ENCODE measurements at regions not wholly inside any gene's neighbourhood (a gene's known extent, or its start where the extent isn't known, plus 50 kb on each side); places are given as distances from the start of the nearest gene placed in this dataset.
"Not testable (repeated sequence)": the region's sequence is repeated elsewhere in the genome, so short reads cannot be mapped to it uniquely, and the experiment has no call there.

DNA sequence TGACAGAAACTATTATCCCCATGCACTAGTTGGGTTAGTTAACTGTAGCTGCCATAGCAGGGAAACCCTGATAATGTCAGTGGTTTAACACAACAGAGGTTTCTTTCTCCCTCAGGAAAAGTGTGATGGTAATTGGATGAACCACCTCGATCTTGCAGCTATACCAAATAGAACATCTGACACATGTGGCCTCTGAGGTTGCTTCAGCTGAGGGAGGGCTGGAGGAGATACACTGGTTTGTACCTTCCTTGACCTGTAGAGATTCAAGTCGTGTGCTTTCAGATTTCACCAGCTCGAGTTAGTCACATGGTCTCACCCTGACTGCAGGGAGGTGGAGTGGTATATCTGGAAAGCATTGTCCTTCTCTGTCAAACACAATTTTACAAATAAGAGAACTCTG, 147.2 kb upstream of the SFRP2 start:
- DNase-seq (ENCODE audit: low read depth) = no peak

DNA sequence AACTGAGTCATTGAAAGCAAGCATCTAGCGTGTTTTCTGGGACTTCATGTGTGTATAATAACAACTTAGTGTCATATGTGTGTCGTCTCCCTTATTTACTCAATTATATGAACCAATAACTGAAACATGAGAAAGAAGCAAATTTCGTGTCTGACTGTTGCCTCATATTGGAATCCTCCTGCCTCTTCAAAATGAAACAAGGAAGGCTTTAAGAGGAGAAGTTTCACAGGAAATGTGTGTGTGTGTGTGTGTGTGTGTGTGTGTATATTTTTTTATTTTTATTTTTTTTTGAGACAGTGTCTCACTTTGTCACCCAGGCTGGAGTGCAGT, 145.8 kb upstream of the SFRP2 start:
- DNase-seq (ENCODE audit: low read depth) = no peak

DNA sequence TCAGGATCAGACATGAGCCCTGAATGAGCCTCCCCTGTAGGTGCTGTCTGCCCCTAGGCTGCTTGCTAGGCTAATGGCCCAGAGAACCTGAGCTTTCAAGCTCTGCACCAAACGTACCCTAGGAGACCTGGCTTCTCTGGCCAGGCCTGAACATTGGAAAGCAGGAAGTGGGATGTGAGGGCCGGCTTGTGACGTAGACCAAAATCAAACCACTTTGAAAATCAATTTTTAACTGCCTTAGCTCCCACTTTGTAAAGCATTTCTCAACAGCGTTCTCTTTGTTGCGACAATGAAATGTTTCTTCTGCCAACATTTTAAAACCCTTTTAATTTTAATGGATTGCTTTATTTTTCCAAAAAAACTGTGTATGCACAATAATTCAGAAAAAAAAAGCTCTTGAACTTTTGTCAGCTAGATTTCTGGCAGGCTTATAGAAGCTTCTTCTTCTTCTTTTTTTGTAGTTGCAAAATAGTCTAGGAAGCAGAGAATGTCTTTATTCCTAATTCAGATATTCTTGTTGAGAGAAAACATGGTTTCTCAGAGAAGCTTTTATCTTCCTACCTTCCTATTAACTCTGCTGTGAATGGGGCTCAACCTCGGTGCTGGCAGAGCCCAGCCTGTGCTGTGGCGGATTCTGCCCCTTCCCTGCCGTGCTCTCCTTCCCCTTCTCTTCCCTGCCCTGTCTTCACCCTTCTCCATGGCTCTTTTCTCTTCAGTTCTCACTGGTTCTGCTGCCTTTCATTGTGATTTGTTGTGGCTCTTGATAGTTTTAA, 145.2 kb upstream of the SFRP2 start:
- no peak for DNase-seq (ENCODE audit: low read depth)

DNA sequence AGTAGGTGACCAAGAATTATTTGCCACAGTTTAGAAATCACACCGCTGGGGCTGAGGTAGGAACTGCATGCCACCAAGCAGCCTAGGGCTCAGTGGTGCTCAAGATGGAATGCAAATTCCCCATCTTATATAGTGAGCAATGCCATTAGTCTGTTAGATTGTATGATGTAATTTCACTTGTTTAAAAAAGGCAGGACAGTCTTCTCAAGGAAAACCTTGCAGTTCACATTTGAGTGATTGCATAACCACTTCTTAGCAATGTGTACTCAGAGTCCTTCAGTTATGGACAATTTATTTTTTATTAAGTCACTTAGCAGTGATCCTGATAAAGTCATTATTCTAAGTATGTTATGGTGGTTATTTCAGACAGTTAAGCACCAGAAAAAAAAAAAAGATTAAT, 142.9 kb upstream of the SFRP2 start:
- DNase-seq (ENCODE audit: low read depth) = peak; percentile 83

DNA sequence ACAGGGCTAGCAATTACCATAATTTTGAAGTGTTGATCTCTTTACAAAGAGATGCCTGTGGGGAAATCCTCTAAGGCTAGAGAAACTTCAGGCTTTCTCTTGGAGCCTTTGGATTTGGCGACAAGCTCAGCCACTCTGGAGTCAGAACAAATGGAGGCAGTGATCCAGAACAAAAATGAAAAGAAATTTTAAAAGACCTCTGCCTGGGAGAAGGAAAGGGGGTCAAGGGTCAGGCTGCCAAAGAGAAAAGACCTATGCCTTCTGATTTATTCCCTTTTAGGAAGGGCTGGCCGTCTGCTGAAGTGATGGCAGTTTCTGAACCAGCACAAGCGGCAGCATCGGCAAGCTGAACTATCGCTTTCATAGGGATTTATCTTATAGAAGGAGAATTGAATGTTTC, 140.8 kb upstream of the SFRP2 start:
- no peak for DNase-seq (ENCODE audit: low read depth)

DNA sequence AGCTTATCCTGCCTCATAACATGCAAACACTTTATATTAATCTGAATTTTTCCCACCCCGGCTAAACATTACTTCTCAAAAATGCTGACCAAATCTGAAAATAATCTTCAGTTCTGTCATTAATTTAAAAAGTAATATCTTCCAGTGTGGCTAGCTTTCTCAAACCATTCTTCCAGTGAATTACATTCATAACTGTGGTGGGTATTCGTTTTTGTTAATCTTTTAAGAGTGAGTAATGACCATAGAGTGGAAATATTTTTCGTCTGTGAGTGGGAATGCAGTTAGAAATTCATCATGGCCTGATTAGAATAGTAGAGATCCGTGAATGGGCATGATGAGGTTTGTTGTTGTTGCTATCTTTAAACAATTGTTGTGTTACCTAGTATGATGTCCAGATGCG, 138.6 kb upstream of the SFRP2 start:
- DNase-seq (ENCODE audit: low read depth) = no peak

DNA sequence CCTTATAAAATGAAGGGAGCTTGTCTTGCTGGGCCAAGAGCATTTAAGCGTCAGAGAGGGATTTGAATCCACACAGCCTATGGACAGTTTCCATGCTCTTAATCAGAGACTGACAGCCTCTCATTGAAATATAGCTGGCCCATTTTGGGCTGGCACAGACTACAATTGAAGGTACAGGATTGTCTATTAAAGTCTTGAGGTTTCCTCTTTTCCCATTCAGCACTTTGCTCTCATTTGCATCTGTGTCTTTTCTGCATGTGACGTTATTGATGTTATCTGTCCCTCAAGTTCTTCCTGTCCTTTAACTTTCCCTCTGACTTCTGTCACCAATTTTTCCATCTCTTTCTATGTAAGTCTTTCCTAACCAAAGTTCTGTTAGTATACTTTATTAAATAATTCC, 133.3 kb upstream of the SFRP2 start:
- DNase-seq (ENCODE audit: low read depth) = no peak

DNA sequence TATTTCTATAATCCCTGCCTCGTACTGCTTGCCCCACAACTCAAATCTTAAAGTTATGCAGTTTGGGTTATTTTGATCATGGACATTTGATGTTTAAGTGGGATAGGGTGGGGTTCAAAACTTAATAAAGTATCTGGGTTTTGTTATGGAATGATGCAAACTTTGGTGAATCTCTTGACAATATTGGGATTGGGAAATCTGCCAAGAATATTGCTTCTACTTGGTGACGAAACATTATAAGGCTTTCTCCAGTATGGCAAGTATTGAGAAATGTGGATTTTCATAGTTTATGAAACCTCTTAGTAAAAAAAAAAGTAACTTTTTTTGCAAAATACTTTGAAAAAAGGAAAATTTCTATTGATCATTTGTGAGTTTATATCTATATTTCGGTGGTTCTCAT, 130.8 kb upstream of the SFRP2 start:
- DNase-seq (ENCODE audit: low read depth) = no peak

DNA sequence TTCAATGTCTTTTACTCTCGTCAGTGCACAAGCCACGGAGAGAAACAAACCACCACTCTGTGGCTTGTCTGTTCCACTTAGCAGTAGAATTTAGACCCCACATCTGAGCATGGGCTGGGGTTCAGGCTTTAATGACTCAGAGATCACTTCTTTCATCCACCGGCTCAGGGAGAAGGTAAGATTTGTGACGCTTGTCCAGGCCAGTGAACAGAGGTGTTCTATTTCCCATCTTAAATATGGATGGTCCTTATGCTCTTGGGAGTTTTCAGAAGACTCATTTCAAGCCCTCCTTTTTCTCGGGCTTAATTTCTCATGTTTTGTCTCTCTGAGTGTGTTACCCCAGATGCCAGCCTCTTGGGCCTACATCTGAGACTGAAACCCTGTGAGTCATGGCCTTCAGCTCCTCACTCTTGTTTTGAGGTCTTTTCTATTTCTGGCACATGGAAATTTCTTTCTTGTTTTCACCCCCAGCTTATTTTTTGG, 127.4 kb upstream of the SFRP2 start:
- no peak for DNase-seq (ENCODE audit: low read depth)

DNA sequence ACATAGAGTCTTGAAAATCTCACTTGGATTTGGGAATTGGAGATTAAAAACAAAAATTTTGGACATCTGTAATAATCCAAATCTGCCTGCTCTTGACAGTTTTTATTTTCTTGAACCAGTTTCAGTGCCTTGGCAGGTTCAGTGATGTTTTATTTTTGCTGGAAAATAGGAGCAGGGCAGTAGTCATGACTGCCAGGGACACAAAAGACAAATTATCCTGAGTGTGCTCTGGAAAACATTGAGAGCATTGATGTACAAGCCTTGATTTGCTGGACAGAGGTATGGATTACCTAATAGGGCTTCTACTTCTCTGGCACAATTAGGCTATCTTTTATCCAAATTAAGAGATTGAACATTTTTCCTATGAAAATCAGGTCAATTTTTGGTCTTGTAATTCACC, 123.4 kb upstream of the SFRP2 start:
- DNase-seq (ENCODE audit: low read depth) = no peak

DNA sequence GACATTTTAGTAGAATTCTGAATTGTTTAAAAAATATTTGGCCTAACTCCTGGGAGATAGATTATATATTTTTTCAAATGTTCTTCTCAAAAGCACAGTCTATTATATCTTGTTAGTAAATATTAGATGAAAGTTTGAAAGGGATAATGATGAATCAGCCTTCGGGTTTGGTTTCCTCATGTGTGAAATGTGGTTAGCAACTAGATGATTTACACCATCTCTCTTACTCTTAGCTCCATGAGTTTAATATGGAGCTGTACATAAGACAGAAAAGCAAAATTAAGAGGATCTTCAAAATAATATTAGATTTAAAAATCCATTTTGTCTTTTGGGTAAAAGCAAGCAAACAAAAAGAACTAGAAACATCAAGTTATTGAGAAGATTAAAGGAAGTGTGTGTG, 120.8 kb upstream of the SFRP2 start:
- DNase-seq (ENCODE audit: low read depth) = no peak

DNA sequence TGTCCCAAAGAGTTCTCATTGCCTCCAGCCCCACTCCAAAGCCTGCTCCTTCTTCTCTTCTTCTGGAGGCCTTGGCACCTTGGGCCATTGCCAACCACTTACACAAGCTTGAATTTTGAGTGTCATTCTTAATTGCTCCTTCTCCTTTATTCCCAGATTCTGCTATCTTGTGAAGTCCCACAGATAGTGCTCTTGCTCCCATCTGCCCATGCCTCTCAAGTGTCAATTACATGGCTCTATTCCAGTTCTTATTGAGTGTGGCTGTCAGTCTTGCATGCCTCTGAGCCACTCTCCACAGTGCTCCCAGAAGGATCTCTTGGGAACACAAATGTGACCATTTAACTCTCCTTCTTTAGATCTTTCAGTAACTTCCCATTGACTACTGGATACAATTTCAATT, 117.3 kb upstream of the SFRP2 start:
- no peak for DNase-seq (ENCODE audit: low read depth)

DNA sequence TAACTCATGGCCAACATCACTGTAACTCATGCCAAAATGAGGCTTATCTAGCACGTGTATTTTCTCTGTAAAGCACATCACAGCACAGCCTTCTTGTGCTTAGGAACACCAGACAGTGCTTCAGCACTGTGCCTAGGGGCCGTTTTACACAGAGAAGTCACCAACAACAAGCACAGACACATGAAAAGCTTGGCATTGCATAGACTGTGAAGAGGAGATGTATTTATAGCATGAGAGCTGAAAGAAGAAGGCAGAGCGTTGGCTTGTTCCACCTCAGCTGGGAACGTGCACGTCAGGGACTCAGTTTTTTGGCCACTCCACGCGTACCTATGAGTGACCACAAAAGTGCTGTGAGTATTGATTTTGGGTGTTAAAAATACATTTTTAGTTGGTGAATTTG, 116.3 kb upstream of the SFRP2 start:
- no peak for DNase-seq (ENCODE audit: low read depth)

DNA sequence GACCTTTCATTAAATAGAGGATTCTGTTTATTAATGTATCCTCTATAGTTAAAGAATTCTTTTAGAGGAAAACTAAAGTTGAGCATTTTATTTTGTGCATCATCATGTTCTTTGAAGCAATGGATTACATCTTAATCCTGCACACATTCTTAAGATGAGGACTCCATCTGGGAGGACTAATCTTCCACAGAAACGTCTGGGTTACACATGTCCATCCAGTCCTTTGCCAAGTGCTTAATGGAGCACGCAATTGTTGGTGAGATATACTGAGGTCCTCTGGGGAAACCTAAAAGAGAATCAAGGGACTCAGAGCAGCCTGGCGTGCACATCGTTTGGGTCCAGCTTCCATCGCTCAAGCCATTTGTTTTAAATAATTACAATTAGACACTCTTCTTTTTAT, 115.1 kb upstream of the SFRP2 start:
- DNase-seq (ENCODE audit: low read depth) = no peak

DNA sequence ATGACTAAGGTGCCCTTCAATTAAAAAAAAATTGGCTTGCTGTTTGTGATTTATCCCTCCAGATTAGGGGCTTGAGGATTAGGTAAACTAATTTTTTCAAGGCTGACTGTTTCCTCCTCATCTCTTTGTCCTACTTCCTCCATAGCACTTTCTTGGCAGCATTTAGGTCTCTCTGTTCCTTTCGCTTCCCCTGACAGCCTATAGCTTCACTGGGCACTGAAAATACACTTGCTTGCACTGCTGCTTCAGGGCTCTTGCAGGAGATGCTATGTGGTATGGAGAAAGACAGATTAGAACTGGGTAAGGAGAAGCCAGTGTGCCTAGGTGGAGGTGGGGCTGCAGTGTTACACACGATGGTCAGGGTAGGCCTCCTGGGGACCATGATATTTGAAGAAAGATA, 112.3 kb upstream of the SFRP2 start:
- no peak for DNase-seq (ENCODE audit: low read depth)

DNA sequence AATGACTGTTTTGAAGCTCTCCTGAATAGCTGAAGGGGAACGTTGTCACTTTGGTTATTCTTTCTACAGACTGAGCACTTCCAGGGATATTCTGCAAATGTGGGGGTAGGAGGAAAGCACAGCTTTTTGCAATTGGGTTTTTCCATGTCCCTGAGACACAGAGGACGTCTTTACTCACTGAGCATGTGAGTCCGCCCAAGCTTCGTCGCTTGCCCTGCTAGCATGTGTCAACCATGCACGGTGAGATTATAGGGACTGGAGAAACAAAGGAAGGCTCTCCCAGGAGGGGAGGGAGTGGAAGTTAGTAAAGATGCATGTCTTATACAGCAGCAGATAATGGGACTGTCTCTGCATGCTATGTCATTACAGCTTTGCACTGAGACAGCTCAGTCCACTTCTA, 111.5 kb upstream of the SFRP2 start:
- DNase-seq (ENCODE audit: low read depth) = no peak

DNA sequence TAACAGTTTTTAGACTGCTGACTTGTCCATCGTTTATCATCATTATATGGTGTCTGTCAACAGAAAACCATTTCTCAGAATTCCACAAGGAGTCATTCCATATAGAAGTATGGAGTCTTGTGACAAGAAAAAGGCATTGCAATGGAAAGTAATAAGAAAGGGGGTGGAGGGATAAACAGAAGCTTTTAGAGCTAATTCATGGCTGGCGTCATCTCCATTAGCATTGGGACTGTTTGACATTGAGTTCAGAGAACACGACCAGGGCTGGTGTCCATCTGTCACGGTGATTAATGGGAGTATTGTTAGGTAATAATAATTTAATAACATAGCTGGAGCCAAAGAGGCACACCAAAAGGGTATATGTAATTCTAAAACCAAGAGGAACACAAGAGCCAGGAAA, 101.9 kb upstream of the SFRP2 start:
- no peak for DNase-seq (ENCODE audit: low read depth)

DNA sequence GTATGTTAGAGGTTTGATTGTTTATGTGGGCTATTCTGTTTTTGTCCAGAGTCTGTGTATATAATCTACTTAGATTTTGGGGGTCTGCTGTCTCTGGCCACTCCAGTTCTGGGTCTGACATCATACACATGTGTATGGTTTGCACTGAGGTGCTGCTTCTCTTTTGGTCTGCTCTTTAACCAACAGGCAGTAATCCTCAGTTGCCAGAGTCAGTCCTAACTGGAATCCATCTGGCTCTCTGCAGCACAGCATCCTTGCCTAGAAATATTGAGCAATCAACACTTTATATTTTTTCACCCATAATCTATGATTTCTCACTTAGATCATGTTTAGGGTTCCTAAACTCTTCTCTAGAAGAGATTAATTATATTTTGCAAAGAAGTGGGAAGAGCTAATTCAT, 98.3 kb upstream of the SFRP2 start:
- no peak for DNase-seq (ENCODE audit: low read depth)

DNA sequence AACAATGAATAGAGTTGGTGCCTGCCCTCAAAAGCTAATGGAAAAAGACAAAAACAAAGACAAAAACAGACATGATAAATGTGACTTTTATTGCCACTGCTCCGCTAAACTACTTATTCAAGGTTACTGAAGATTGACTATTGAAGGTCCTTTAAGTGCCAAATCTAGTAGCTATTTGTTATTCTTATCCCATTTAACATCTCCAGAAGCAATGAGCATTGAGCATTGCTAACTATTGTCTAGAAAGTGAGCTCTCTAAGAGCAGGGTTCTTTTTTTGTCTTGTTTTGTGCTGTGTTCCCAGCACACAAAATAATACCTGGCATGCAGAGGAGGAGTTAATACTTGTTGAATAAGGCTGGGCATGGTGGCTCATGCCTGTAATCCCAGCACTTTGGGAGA, 95.4 kb upstream of the SFRP2 start:
- DNase-seq (ENCODE audit: low read depth) = no peak

DNA sequence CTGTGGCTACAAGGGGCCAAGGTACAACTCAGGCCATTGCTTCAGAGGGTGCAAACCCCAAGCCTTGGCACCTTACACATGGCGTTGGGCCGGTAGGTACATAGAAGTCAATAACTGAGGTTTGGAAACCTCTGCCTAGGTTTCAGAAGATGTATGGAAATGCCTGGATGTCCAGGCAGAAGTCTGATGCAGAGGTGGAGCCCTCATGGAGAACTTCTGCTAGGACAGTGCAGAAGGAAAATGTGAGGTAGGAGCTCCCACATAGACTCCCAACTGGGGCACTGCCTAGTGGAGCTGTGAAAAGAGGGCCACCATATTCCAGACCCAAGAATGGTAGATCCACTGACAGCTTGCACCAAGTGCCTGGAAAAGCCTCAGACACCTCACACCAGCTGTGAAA, 92.1 kb upstream of the SFRP2 start:
- no peak for DNase-seq (ENCODE audit: low read depth)

DNA sequence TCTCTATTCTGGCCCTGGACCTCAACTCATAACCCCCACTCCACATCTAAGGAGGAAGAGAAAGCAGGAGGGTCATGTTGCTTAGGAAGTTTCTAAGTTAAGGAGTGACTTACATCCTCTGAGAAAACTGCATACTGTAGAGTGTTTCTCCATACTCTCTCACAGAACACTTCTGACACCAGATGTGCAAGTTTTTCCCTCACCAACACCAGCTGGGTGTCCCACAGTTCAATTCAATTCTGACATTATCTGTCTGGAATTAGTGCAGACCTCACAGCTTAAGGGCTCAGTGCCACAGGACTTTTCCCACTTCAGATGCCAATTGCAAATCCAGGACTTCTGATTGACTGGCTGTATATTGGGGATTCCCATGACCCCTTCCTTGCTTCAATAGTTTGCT, 89.0 kb upstream of the SFRP2 start:
- DNase-seq (ENCODE audit: low read depth) = no peak

DNA sequence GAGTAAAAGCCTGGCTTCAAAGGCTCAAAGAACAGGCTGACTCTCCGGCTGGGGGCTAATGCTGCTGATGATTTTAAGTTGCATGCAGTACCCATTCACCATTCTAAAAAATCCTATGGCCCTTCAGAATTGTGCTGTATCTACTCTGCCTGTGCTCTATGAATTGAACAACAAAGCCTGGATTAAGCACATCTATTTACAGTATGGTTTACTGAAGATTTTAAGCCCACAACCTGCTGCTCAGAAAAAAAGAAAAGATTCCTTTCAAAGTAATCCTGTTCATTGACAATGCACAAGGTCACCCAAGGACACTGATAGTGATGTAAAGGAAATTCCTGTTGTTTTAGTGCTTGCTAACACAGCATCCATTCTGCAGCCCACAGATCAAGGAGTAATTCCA, 84.9 kb upstream of the SFRP2 start:
- DNase-seq (ENCODE audit: low read depth) = no peak

DNA sequence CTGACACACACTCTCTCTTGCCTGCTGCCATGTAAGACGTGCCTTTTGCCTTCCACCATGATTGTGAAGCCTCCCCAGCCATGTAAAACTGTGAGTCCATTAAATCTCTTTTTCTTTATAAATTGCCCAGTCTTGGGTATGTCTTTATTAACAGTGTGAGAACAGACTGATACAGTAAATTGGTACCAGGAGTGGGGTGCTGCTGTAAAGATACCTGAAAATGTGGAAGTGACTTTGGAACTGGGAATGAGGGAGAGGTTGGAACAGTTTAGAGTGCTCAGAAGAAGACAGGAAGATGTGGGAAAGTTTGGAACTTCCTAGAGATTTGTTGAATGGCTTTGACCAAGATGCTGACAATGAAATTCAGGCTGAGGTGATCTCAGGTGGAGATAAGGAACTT, 77.9 kb upstream of the SFRP2 start:
- not testable (repeated sequence) for DNase-seq (ENCODE audit: low read depth)

DNA sequence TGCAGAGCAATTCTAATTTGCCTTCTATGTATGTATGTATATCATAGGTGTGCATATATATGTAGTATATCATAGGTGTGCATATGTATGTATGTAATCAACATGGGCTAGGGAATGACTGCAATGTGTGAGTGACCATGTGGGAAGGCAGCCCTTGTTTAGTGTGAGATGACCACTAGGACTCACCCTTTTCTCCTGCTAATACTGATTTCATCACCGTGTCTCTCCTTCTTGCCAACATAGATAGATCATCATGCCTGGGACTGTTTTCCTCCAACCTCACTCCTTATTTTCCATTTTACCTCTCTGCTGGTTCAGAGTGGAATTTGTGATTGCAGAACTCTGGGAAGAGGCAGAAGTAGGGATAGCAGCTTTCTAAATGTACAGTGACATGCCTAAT, 63.6 kb upstream of the SFRP2 start:
- no peak for DNase-seq (ENCODE audit: low read depth)

Measured in renal cortical epithelial cell (primary cell).